ENCODE measurements at regions not wholly inside any gene's neighbourhood (a gene's known extent, or its start where the extent isn't known, plus 50 kb on each side); places are given as distances from the start of the nearest gene placed in this dataset.

DNA sequence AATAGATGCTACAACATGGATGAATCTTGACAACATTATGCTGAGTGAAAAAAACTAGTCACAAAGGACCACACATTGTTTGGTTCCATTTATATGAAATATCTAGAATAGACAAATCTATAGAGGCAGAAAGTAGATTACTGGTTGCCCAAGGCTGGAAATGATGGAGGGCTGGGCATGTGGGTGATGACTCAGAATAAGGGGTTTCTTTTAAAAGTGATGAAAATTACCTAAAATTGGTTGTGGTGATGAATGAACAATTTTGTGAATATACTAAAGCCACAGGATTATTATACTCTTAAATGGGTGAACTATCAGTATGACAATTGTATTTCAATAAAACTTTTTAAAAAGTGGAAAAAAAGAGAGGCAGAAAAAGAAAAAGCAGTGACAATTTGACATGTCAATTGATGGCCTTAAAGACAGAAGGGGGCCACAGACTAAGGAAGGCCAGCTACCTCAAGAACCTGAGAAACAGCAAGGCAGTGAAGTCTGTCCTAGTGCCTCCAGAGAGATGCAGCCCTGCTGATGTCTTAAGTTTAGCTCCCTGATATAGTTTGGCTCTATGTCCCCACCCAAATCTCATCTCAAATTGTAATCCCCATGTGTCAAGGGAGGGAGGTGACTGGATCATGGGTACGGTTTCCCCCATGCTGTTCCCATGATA is 182.7 kb downstream of the PIK3R1 start:
- Histone ChIP-seq H3K27ac (ENCODE audit: low read depth in 1 of 2, low read length in 1 of 2) (no peak overlapping the region), H3K9me3 (ENCODE audit: control insufficient read depth in 4 of 4, insufficient read depth in 3 of 4, low read length in 3 of 4) (peaks cover 0 to 3% (median 1%) of the 10 kb centered on the region in 4 donors), H3K4me3 (no peak overlapping the region), H3K36me3 (ENCODE audit: control insufficient read depth in 4 of 4, insufficient read depth in 4 of 4, low read length in 4 of 4) (no peaks in the 10 kb centered on the region), H3K27me3 (ENCODE audit: control insufficient read depth in 3 of 3, insufficient read depth in 3 of 3, low read length in 2 of 3) (no peaks in the 10 kb centered on the region), H3K9ac (ENCODE audit: insufficient read depth in 1 of 2, low read length in 2 of 2) (no peak overlapping the region), H3K4me1 (ENCODE audit: control insufficient read depth in 5 of 5, insufficient read depth in 5 of 5, low read length in 5 of 5) (no peaks in the 10 kb centered on the region)
- TF ChIP-seq, protein P1, sequence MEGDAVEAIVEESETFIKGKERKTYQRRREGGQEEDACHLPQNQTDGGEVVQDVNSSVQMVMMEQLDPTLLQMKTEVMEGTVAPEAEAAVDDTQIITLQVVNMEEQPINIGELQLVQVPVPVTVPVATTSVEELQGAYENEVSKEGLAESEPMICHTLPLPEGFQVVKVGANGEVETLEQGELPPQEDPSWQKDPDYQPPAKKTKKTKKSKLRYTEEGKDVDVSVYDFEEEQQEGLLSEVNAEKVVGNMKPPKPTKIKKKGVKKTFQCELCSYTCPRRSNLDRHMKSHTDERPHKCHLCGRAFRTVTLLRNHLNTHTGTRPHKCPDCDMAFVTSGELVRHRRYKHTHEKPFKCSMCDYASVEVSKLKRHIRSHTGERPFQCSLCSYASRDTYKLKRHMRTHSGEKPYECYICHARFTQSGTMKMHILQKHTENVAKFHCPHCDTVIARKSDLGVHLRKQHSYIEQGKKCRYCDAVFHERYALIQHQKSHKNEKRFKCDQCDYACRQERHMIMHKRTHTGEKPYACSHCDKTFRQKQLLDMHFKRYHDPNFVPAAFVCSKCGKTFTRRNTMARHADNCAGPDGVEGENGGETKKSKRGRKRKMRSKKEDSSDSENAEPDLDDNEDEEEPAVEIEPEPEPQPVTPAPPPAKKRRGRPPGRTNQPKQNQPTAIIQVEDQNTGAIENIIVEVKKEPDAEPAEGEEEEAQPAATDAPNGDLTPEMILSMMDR (IDR thresholded peaks at IDR 0.05; ENCODE audit: control extremely low read depth, extremely low read depth) = no peak
- DNase-seq = no peak
- WGBS, 2 donors = 88 to 100% methylated on average over 1 of the region's 1 CpG
- ATAC-seq (ENCODE audit: insufficient read depth, low FRiP score) = no peak

DNA sequence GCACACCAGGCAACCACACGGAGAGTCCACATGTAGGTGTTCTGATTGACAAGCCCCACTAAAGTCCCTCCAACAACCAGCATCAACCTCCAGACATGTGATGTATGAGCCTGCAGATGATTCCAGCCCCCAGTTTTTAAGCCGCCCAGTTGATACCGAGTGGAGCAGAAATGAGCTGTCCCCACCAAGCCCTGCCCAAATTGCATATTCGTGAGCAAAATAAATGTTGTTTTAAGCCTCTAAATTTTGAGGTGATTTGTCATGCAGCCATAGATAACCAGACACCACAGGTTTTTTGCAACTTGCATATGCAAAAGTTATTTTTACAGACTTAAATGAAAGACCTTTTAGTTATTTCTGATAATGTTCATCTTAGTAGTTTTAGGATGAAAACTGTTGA is 187.7 kb downstream of the PIK3R1 start:
- DNase-seq = no peak
- ATAC-seq (ENCODE audit: insufficient read depth, low FRiP score) = no peak
- H3K4me3 ChIP-seq = no peak overlapping the region
- no peaks in the 10 kb centered on the region for H3K9me3 ChIP-seq (ENCODE audit: control insufficient read depth in 4 of 4, insufficient read depth in 3 of 4, low read length in 3 of 4)
- 92 to 94% methylated on average over 4 of the region's 4 CpGs for whole genome bisulfite sequencing, 2 donors
- H3K27me3 ChIP-seq (ENCODE audit: control insufficient read depth in 3 of 3, insufficient read depth in 3 of 3, low read length in 2 of 3) = no peaks in the 10 kb centered on the region
- no peaks in the 10 kb centered on the region for H3K36me3 ChIP-seq (ENCODE audit: control insufficient read depth in 4 of 4, insufficient read depth in 4 of 4, low read length in 4 of 4)
- TF ChIP-seq, protein P1 (IDR thresholded peaks at IDR 0.05; ENCODE audit: control extremely low read depth, extremely low read depth) = no peak
- no peak overlapping the region for H3K9ac ChIP-seq (ENCODE audit: insufficient read depth in 1 of 2, low read length in 2 of 2)
- no peak overlapping the region for H3K27ac ChIP-seq (ENCODE audit: low read depth in 1 of 2, low read length in 1 of 2)
- H3K4me1 ChIP-seq (ENCODE audit: control insufficient read depth in 5 of 5, insufficient read depth in 5 of 5, low read length in 5 of 5) = peaks cover 0 to 15% (median 0%) of the 10 kb centered on the region in 5 donors

DNA sequence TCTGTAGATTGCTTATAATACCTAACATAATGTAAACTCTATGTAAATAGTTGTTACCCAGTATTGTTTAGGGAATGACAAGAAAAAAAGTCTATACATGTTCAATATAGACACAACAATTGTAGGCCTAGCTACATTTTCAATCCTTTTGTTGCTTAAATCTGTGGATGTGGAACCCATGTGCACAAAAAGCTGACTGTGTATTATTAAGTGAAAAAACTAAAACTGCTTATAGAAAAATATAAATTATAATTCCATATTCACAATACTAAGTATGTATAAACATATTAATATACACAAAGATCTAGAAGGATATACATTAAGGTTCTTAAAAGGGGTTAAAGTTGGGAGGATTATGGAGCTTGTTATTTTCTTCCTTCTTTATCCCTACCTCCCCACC is 188.7 kb downstream of the PIK3R1 start:
- Histone ChIP-seq H3K4me1 (ENCODE audit: control insufficient read depth in 5 of 5, insufficient read depth in 5 of 5, low read length in 5 of 5) (peaks cover 0 to 15% (median 0%) of the 10 kb centered on the region in 5 donors), H3K4me3 (no peak overlapping the region), H3K27ac (ENCODE audit: low read depth in 1 of 2, low read length in 1 of 2) (no peak overlapping the region), H3K27me3 (ENCODE audit: control insufficient read depth in 3 of 3, insufficient read depth in 3 of 3, low read length in 2 of 3) (no peaks in the 10 kb centered on the region), H3K9ac (ENCODE audit: insufficient read depth in 1 of 2, low read length in 2 of 2) (no peak overlapping the region), H3K36me3 (ENCODE audit: control insufficient read depth in 4 of 4, insufficient read depth in 4 of 4, low read length in 4 of 4) (no peaks in the 10 kb centered on the region), H3K9me3 (ENCODE audit: control insufficient read depth in 4 of 4, insufficient read depth in 3 of 4, low read length in 3 of 4) (no peaks in the 10 kb centered on the region)
- TF ChIP-seq, protein P1 (IDR thresholded peaks at IDR 0.05; ENCODE audit: control extremely low read depth, extremely low read depth) = no peak
- no peak for DNase-seq
- no peak for ATAC-seq (ENCODE audit: insufficient read depth, low FRiP score)

Measured in lung (tissue), 11 donors.